SKM-1 treated with dmso at 0.1 percent for 144 hours (cell line): ENCODE measurements at regions not wholly inside any gene's neighbourhood (a gene's known extent, or its start where the extent isn't known, plus 50 kb on each side); places are given as distances from the start of the nearest gene placed in this dataset.

ENCODE experiments used
- DNase-seq: peaks from one replicate; lab custom pipeline; 2025; ENCODE audit not compliant: unreplicated experiment; lab: John Stamatoyannopoulos, UW

- DNase-seq, result no peak
Observed at GRCh38 chr9:88691091-88691490, 156.1 kb downstream of the NXNL2 start.

GRCh38 chr9:88691811-88692210 is 156.8 kb downstream of the NXNL2 start:
- no peak for DNase-seq

DNA sequence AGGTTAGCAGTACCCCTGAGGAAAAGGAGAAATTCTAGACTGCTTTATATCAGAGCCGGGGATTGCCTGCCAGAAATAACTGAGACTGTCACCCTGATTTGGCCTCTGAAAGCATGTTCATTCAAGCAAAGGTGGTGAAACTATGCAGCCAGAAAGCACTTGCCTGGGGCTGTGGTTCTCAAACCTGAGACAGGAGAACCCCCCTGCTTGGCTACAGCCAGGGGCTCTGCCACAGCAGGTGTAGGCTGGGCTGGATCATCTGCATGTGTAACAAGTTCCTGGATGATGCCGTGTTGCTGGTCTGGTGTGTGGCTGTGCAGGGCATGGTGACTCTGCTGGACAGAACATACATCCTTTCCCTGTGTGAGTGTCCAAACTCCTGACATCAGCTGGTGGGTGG is 157.8 kb downstream of the NXNL2 start:
- no peak for DNase-seq

- DNase-seq, result no peak
Observed at GRCh38 chr9:88694625-88695024, 159.6 kb downstream of the NXNL2 start.

DNA sequence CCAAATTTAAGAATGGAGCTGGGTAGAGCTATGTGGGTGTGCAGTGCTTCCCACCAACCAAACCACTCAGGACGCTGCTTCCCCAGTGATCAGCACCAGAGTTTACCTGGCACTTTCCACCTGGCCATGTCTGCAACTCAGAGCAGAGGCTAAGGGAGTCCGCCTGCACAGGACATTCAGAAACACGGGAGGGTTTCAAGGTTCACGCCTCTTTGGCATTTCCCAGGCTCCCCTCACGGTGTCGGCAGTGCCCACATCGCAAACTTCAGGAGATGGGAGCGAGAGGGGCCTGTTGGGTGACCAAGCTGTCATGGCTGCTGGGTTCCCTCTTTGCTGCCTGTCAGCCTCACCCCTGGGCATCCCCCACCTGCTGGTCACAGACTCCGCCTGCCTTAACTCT is 161.5 kb downstream of the NXNL2 start:
- DNase-seq, result no peak

- no peak for DNase-seq
Observed at GRCh38 chr9:88697764-88698432, 162.9 kb downstream of the NXNL2 start.

GRCh38 chr9:88702985-88703384 is 168.0 kb downstream of the NXNL2 start:
- no peak for DNase-seq

GRCh38 chr9:88706193-88707113 is 171.5 kb downstream of the NXNL2 start:
- no peak for DNase-seq

- no peak for DNase-seq
Observed at GRCh38 chr9:88710449-88710848, 175.5 kb downstream of the NXNL2 start.

DNA sequence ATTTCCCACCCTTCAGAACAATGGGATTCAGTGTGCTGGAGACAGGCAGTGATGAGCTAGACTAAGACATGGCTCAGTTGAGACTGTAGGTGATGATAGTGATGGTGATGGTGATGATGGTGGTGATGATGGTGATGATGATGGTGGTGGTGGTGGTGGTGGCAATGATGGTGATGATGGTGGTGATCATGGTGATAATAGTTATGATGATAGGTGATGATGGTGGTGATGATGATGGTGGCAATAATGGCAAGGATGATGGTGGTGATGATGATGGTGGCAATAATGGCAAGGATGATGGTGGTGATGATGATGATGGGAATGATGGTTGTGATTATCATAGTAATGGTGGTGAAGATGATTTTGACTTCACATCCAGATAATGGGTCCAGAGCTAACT is 176.7 kb downstream of the NXNL2 start:
- no peak for DNase-seq

- DNase-seq, result no peak
Observed at GRCh38 chr9:88712484-88712883, 177.5 kb downstream of the NXNL2 start.

DNA sequence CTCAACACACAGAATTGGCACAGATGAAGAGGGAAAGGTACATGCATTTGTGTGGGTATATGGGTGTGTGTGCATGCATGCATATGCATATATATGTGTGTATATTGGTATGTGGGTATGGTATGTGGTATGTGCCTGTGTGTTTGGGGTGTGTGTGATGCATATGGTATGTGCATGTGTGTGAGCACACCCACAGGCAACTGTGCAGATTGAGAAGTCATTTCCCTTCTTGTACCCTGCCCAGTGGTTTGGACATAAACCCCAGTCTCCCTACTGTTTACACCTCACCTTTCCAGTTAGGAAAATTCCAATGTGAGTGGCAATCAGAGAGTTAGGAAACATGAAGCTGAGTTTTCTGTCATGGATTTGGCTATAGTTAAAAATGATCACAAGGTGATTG is 178.0 kb downstream of the NXNL2 start:
- DNase-seq, result no peak

DNA sequence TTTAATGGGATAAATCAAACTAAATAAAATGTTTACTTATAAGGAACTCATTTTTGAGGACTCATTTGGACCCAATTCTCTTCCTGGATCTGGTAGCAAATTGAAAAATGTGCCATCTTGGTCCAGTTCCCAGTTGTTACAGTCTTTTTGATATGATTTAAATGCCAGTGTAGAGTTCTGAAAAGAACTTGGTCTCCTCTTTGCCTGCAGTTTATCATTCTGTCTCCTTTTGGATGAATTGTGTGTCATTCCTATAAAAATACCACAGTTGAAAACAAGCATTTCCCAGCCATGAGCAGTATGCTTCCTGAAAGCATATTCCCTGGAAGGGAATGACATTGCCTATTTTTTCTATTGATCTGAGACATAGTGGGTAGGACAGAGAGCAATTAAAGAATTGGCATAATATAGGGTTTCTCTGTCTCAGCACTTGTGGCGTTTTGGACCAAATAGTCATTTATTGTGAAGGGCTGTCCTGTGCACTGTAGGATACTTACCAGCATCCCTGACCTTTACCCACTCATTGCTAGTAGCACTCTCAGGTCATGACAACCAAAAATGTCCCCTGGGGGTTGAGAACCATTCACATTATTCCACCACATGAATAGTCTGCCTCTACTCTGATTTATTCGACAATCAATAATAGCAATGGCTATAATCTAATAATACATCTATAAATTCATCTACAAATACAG is 181.8 kb downstream of the NXNL2 start:
- DNase-seq, result no peak

GRCh38 chr9:88721025-88721424 is 186.0 kb downstream of the NXNL2 start:
- DNase-seq, result no peak

- no peak for DNase-seq
Observed at GRCh38 chr9:88721495-88722279, 186.7 kb downstream of the NXNL2 start.

DNA sequence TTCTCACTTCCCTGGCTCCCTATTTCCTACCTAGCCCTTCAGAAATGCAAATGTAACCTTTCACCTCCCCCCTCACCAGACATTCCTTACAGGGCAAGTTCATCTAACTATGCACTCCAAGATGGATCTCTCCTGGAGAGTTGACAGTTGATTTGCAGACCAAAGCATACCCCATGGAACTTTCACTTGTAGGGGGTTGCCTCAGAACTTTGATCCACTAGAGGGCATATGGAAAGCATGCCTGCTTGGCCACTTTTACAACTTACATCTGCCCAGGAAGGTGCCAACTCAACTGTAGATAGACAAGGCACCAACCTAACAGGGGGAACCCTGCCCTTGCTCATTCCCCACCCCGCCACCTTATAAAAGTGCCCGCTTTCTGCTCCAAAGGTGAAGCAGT is 187.8 kb downstream of the NXNL2 start:
- no peak for DNase-seq

DNA sequence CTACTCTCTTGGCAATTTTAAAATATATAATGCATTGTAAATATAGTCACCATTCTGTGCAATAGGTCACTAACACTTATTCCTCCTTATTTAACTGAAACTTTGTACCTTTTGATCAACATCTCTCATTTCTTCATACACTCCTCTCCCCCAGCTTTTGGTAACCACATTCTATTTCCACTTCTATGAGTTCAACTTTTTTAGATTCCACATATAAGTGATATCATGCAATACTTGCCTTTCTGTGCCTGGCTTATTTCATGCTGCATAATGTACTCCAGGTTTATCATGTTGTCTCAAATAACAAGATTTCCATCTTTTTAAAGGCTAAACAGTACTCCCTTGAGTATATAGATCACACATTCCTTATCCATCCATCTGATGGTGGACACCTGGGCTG is 188.8 kb downstream of the NXNL2 start:
- no peak for DNase-seq

- no peak for DNase-seq
Observed at GRCh38 chr9:88724331-88724730, 189.4 kb downstream of the NXNL2 start.

DNA sequence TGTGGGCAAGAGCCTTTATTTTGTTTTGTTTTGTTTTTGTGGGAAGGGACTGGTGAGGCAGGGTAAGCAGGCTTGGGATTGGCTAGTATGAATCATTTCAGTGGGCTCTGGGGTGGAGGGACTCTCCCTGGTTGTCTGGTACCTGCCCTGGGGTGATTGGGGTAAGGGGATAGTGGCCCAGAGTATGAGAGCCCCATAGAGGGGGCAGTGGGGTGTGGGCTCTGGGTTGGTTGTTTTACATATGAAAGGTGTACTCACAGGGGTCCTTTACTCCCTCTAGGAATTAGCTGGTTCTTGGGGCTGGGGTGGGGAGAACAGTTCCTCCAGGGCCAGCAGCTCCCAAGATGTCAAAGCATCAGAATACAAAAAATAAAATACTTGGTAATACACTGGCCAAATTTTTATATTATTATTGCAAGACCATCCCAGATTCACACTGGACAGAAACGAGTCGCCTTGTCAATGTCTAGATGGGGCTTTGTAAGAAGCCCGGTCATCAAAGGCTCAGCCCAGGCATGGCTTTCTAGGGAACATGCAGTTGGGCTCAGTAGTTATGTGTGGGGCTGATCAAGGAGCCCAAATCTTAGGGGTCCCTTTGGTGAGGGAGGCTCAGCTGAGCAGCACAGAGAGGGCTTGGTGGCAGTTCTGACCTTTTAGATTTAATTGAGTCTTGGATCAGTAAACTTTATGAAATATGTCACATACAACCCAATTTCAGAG is 190.5 kb downstream of the NXNL2 start:
- DNase-seq, result no peak

- no peak for DNase-seq
Observed at GRCh38 chr9:88726803-88727202, 191.8 kb downstream of the NXNL2 start.
